Osteocyte (in vitro differentiated cells): ENCODE measurements at regions not wholly inside any gene's neighbourhood (a gene's known extent, or its start where the extent isn't known, plus 50 kb on each side); places are given as distances from the start of the nearest gene placed in this dataset.
"Not testable (repeated sequence)": the region's sequence is repeated elsewhere in the genome, so short reads cannot be mapped to it uniquely, and the experiment has no call there.

Source experiments
- DNase-seq: peaks from one replicate; pipeline ENCODE4 v3.0.0; 2021; ENCODE audit warnings: mixed read lengths; ENCODE audit not compliant: unreplicated experiment; ENCODE audit errors: extremely low spot score
- H3K27ac Mint-ChIP-seq: one replicate; pipeline ENCODE4 v1.8.0; 2021; ENCODE audit warnings: mild to moderate bottlenecking, mixed read lengths; ENCODE audit not compliant: unreplicated experiment
- H3K27me3 Mint-ChIP-seq: one replicate; pipeline ENCODE4 v1.8.0; 2021; ENCODE audit warnings: mixed read lengths; ENCODE audit not compliant: unreplicated experiment
- H3K36me3 Mint-ChIP-seq: one replicate; pipeline ENCODE4 v1.8.0; 2021; ENCODE audit warnings: mixed read lengths; ENCODE audit not compliant: unreplicated experiment
- H3K4me1 Mint-ChIP-seq: one replicate; pipeline ENCODE4 v1.8.0; 2021; ENCODE audit warnings: mixed read lengths; ENCODE audit not compliant: unreplicated experiment
- H3K4me3 Mint-ChIP-seq: one replicate; pipeline ENCODE4 v1.8.0; 2021; ENCODE audit warnings: mild to moderate bottlenecking, moderate library complexity, mixed read lengths; ENCODE audit not compliant: unreplicated experiment
- H3K9me3 Mint-ChIP-seq: one replicate; pipeline ENCODE4 v1.8.0; 2021; ENCODE audit warnings: mixed read lengths; ENCODE audit not compliant: unreplicated experiment
- CTCF ChIP-seq: fragments of 200-600 bp; sonication (generic); IDR thresholded peaks from 2 replicates; pipeline ENCODE4 v1.5.0; 2021; ENCODE audit warnings: antibody characterized with exemption, mild to moderate bottlenecking, moderate library complexity

GRCh38 chr9:34866614-34867013, 91.5 kb upstream of the PHF24 start:
- DNase-seq = no peak
- Mint-ChIP-seq H3K27me3 (peaks cover 11% of the 10 kb centered on the region), H3K36me3 (no peaks in the 10 kb centered on the region), H3K27ac (no peak overlapping the region), H3K4me1 (no peaks in the 10 kb centered on the region), H3K9me3 (peaks cover 4% of the 10 kb centered on the region), H3K4me3 (no peak overlapping the region)
- TF ChIP-seq CTCF = no peak

- H3K27me3 Mint-ChIP-seq = peaks cover 7% of the 10 kb centered on the region
- no peaks in the 10 kb centered on the region for H3K4me1 Mint-ChIP-seq
- H3K4me3 Mint-ChIP-seq = no peak overlapping the region
- no peak overlapping the region for H3K27ac Mint-ChIP-seq
- TF ChIP-seq CTCF = no peak
- no peaks in the 10 kb centered on the region for H3K36me3 Mint-ChIP-seq
- no peak for DNase-seq
- H3K9me3 Mint-ChIP-seq = peaks cover 4% of the 10 kb centered on the region
Observed at GRCh38 chr9:34863426-34863825, 94.7 kb upstream of the PHF24 start.

- DNase-seq = no peak
- no peak overlapping the region for H3K4me3 Mint-ChIP-seq
- H3K9me3 Mint-ChIP-seq = peaks cover 4% of the 10 kb centered on the region
- peaks cover 7% of the 10 kb centered on the region for H3K27me3 Mint-ChIP-seq
- no peak overlapping the region for H3K27ac Mint-ChIP-seq
- no peaks in the 10 kb centered on the region for H3K36me3 Mint-ChIP-seq
- no peak for TF ChIP-seq CTCF
- H3K4me1 Mint-ChIP-seq = no peaks in the 10 kb centered on the region
Observed at GRCh38 chr9:34862836-34863235, 95.2 kb upstream of the PHF24 start.

- Mint-ChIP-seq H3K27me3 (peaks cover 7% of the 10 kb centered on the region), H3K4me3 (no peak overlapping the region), H3K27ac (no peak overlapping the region), H3K36me3 (no peaks in the 10 kb centered on the region), H3K9me3 (peaks cover 4% of the 10 kb centered on the region), H3K4me1 (no peaks in the 10 kb centered on the region)
- no peak for TF ChIP-seq CTCF
- DNase-seq = no peak
Observed at GRCh38 chr9:34862043-34862442, 96.0 kb upstream of the PHF24 start.

GRCh38 chr9:34855016-34855415, 103.1 kb upstream of the PHF24 start:
- not testable (repeated sequence) for H3K4me1 Mint-ChIP-seq, H3K27ac Mint-ChIP-seq, H3K9me3 Mint-ChIP-seq, H3K27me3 Mint-ChIP-seq, H3K4me3 Mint-ChIP-seq, H3K36me3 Mint-ChIP-seq, DNase-seq

- DNase-seq = no peak
- Mint-ChIP-seq H3K4me1 (peaks cover 3% of the 10 kb centered on the region), H3K27ac (no peak overlapping the region), H3K9me3 (no peaks in the 10 kb centered on the region), H3K27me3 (peaks cover 5% of the 10 kb centered on the region), H3K36me3 (no peaks in the 10 kb centered on the region), H3K4me3 (no peak overlapping the region)
- TF ChIP-seq CTCF = no peak
Observed at GRCh38 chr9:34830068-34830467, 120.1 kb upstream of the CCL21 start.
